Heart right ventricle (tissue), 16 donors: ENCODE measurements at regions not wholly inside any gene's neighbourhood (a gene's known extent, or its start where the extent isn't known, plus 50 kb on each side); places are given as distances from the start of the nearest gene placed in this dataset.
A peak's percentile ranks its signal among the peaks of the same experiment; 100 is the strongest.

ENCODE experiments used
- ATAC-seq, 8 donors: fragments of 200-7000 bp; cut with Tn5 transposase; one replicate each; pipeline ENCODE4 v1.9.1; 2020; ENCODE audit warnings: mild to moderate bottlenecking in 8 of 8, moderate library complexity in 8 of 8, moderate number of reproducible peaks in 1 of 8
- DNase-seq, 2 donors: peaks; one replicate each; pipeline ENCODE4 v3.0.0-alpha.2; 2020
- H3K27ac ChIP-seq, 10 donors: fragments of 200-600 bp; sonication (generic) in 2 of 10; one replicate each; pipeline versions ENCODE4 v1.5.0 to v1.8.0; 2020 to 2022; ENCODE audit warnings: mild to moderate bottlenecking in 3 of 10
- H3K27me3 ChIP-seq, 7 donors: fragments of 200-600 bp; one replicate each; pipeline ENCODE4 v1.8.0; 2021 to 2022; ENCODE audit warnings: mild to moderate bottlenecking in 2 of 7
- H3K36me3 ChIP-seq, 9 donors: fragments of 200-600 bp; sonication (generic) in 1 of 9; one replicate each; pipeline versions ENCODE4 v1.5.0 to v1.8.0; 2020 to 2022; ENCODE audit warnings: mild to moderate bottlenecking in 2 of 9
- H3K4me1 ChIP-seq, 9 donors: fragments of 200-600 bp; sonication (generic) in 1 of 9; one replicate each; pipeline versions ENCODE4 v1.5.0 to v1.8.0; 2020 to 2022; ENCODE audit warnings: mild to moderate bottlenecking in 4 of 9
- H3K4me3 ChIP-seq, 10 donors: fragments of 200-600 bp; sonication (generic) in 2 of 10; one replicate each; pipeline versions ENCODE4 v1.5.0 to v1.8.0; 2020 to 2022; ENCODE audit warnings: mild to moderate bottlenecking in 7 of 10, moderate library complexity in 2 of 10
- H3K9me3 ChIP-seq, 11 donors: fragments of 200-600 bp in 10 of 11; sonication (generic) in 2 of 11; one replicate each; pipeline versions ENCODE4 v1.5.0 to v1.8.0; 2013 to 2022; ENCODE audit warnings: mild to moderate bottlenecking in 2 of 11, control low read depth in 1 of 11, moderate library complexity in 1 of 11
- CTCF ChIP-seq, 9 donors: fragments of 200-600 bp; sonication (generic) in 2 of 9; IDR thresholded peaks; one replicate each; pipeline versions ENCODE4 v1.5.0 to v1.8.0; 2021 to 2022; ENCODE audit warnings: antibody characterized with exemption in 9 of 9, mild to moderate bottlenecking in 5 of 9, moderate library complexity in 1 of 9
- WGBS, 2 donors: extraction: QIAGEN DNeasy Blood & Tissue Kit; methylation state at CpG; one replicate each; pipeline ENCODE4 v1.1.7; 2013; ENCODE audit warnings: inconsistent platforms in 1 of 2; 5-methylcytosine and 5-hydroxymethylcytosine counted together
- intact Hi-C, 10 donors: fragments of 100-400 bp; cut with DNase I; formaldehyde crosslinking; loops; one replicate each; pipeline versions ENCODE4 v1.11.1 to v1.14.2; 2022
- donor health status: Arrhythmogenic right ventricular cardiomyopathy.
- donor health status: ischemic (EF 13 %, LVEDD 7.1; RV severe dilation, severe dysfunction).
- donor health status: healthy with polysubstance abuse.
- donor health status: DM: no; HTN: yes; CAD: no.
- donor health status: DM: no; HTN: no; CAD: no.
- donor health status: ischemic (EF 25% LVEDD 6.9; RV normal size, moderate dysfunction).
- donor health status: ischemic (EF 25% LVEDD 5.7; RV mildly dilated, moderate dysfunction).
- donor health status: healthy.
- donor health status: DM: yes; HTN: yes; CAD: no.
- donor health status: Ischemic cardiomyopathy.
- donor health status: ischemic (EF 35%, LVEDD 5.7; RV mildly dilated, moderate dysfunction).
- donor health status: nonischemic (EF 11% LVEDD 7.7; RV severe dilation, severe dysfunction).
- donor health status: DM: yes; HTN: yes; CAD: no.
- donor health status: PGD.
- donor health status: ischemic (EF 29% LVEDD 5.4; RV normal size, mild dysfunction).
- donor health status: nonischemic (EF 23%, LVEDD 6.1; RV moderate dilation, normal function).

DNA sequence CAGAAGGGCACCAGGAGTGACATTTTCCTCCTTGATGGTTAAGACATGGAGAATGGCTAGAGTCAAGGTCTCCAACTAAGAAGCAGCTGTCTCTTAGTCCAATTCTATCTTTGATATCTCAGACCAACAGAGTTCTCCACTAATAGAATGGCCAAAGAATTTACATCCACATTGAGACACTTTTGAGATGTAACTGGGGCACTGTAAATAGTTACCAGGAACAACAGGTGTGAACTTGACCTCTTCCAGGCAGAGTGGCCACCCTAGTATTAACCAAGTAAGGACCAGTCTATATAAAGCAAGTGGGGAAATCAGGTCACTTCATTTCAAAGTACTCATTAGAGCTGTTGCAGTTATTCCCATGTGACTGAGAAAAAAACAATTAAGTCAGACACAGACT lies 159.7 kb upstream of the RAD23B start:
- peaks cover 0 to 17% (median 8%) of the 10 kb centered on the region in 7 donors for H3K27me3 ChIP-seq
- H3K36me3 ChIP-seq, result no peaks in the 10 kb centered on the region
- H3K4me1 ChIP-seq, result peaks cover 0 to 8% (median 3%) of the 10 kb centered on the region in 9 donors
- H3K27ac ChIP-seq, result no peak overlapping the region
- intact Hi-C loops, result no loop called here
- DNase-seq (no peak), ATAC-seq (no peak)
- no peaks in the 10 kb centered on the region for H3K9me3 ChIP-seq
- TF ChIP-seq CTCF (IDR thresholded peaks at IDR 0.05), result no peak
- no peak overlapping the region for H3K4me3 ChIP-seq

- Histone ChIP-seq H3K9me3 (no peaks in the 10 kb centered on the region), H3K36me3 (no peaks in the 10 kb centered on the region), H3K27me3 (peaks cover 0 to 11% (median 0%) of the 10 kb centered on the region in 7 donors), H3K27ac (no peak overlapping the region), H3K4me3 (no peak overlapping the region), H3K4me1 (no peaks in the 10 kb centered on the region)
- DNase-seq, result no peak
- WGBS, 2 donors, result 72 to 77% methylated on average over 5 of the region's 5 CpGs
- intact Hi-C loops, result no loop called here
- no peak for ATAC-seq
- no peak for TF ChIP-seq CTCF (IDR thresholded peaks at IDR 0.05)
These were observed 155.5 kb upstream of the RAD23B start for GRCh38 chr9:107127608-107128007.

DNA sequence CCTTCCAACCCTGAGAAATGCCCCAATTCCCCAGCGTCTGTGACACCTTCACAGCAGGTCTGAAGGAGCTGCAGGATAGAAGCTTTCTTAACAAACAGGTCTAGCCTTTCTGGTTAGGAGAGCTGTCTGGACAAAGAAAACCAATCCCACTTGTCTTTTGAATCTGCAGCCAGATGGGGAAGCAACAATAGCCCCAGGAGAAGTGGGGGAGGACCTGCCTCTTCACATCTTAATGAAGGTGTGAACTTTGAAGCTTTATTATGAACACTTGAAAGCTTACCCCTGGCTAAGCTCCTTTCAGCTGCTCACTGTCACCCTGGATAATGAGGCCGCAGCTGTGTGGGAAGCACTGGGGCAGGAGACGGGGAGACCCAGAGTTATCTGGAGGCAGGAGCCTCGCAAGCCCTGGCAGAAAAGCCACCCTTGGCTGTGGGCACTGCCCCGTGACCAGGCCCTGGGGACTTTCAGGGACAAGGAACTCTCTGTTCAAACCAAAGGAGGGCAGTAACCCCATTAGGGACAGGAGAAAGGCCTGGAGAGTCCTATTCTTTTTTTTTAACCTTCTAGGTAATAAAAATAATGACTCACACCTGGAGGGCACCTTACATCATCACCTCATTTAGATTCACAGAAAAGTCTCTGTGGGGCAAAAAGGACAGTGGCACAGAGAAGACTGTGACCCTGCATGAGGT lies 151.8 kb upstream of the RAD23B start:
- ATAC-seq (peak in 2 of 8 donors; percentile 46 to 59), DNase-seq (no peak)
- no peaks in the 10 kb centered on the region for H3K9me3 ChIP-seq
- intact Hi-C loops, result no loop called here
- WGBS, 2 donors, result 71 to 73% methylated on average over 5 of the region's 5 CpGs
- peaks cover 0 to 11% (median 0%) of the 10 kb centered on the region in 7 donors for H3K27me3 ChIP-seq
- H3K4me1 ChIP-seq, result no peaks in the 10 kb centered on the region
- no peak for TF ChIP-seq CTCF (IDR thresholded peaks at IDR 0.05)
- H3K27ac ChIP-seq, result no peak overlapping the region
- no peak overlapping the region for H3K4me3 ChIP-seq
- H3K36me3 ChIP-seq, result no peaks in the 10 kb centered on the region

DNA sequence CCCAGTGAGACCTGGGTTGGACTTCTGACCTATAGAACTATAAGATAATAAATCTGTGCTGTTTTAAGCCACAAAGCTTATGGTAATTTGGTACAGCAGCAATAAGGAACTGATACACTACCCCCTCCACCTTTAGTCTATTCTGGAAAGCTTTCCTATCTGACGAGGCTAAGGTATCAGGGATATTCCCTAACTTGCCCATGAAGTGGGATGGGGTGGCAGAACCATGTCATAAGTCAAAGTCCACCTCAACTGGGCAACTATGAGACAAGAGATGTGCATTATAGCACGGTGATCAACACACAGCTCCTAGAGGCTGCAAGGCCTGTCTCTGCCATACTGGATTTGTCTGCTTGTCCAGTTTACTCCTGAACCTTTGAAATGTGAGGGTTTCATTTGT lies 146.8 kb upstream of the RAD23B start:
- no peak for TF ChIP-seq CTCF (IDR thresholded peaks at IDR 0.05)
- Histone ChIP-seq H3K4me1 (no peaks in the 10 kb centered on the region), H3K9me3 (no peaks in the 10 kb centered on the region), H3K4me3 (no peak overlapping the region), H3K27me3 (no peaks in the 10 kb centered on the region), H3K36me3 (no peaks in the 10 kb centered on the region), H3K27ac (no peak overlapping the region)
- WGBS, 2 donors, result 94 to 97% methylated on average over 2 of the region's 2 CpGs
- no peak for ATAC-seq
- DNase-seq, result no peak
- intact Hi-C loops, result no loop called here
